ENCODE measurements at regions not wholly inside any gene's neighbourhood (a gene's known extent, or its start where the extent isn't known, plus 50 kb on each side); places are given as distances from the start of the nearest gene placed in this dataset.

- Mint-ChIP-seq H3K27ac (no peak overlapping the region), H3K9me3 (peaks cover 93% of the 10 kb centered on the region), H3K36me3 (ENCODE audit: low read depth) (peaks cover 26% of the 10 kb centered on the region; the same call in 2 of the 3 replicates), H3K27me3 (ENCODE audit: insufficient read depth, low read depth, poor library complexity) (peaks cover 2% of the 10 kb centered on the region), H3K4me3 (no peak overlapping the region), H3K4me1 (no peaks in the 10 kb centered on the region)
- Histone ChIP-seq H3F3A (replicated peaks; ENCODE audit: low read depth) (no peaks in the 10 kb centered on the region), H3K36me3 (ENCODE audit: insufficient read depth) (peaks cover 10% of the 10 kb centered on the region; the same call in 1 of the 2 replicates), H3K9me2 (ENCODE audit: insufficient read depth) (no peaks in the 10 kb centered on the region), H3K27me3 (ENCODE audit: insufficient read depth) (no peaks in the 10 kb centered on the region), H3K27ac (ENCODE audit: low read depth) (no peak overlapping the region), H3K79me2 (replicated peaks; ENCODE audit: insufficient read depth) (no peaks in the 10 kb centered on the region), H3K4me2 (no peak overlapping the region), H2AFZ (no peak overlapping the region), H3K4me3 (no peak overlapping the region), H4K20me1 (replicated peaks; ENCODE audit: insufficient read depth) (no peaks in the 10 kb centered on the region), H3K4me1 (ENCODE audit: insufficient read depth) (no peaks in the 10 kb centered on the region)
- TF ChIP-seq EZH2 (IDR thresholded peaks at IDR 0.05; ENCODE audit: low read depth, unreplicated experiment) (no peak), ETS1 (IDR thresholded peaks at IDR 0.05) (no peak), POLR2AphosphoS5 (IDR thresholded peaks at IDR 0.05; ENCODE audit: low read depth) (no peak), EZH2phosphoT487 (IDR thresholded peaks at IDR 0.05; ENCODE audit: unreplicated experiment) (no peak), NANOG (IDR thresholded peaks at IDR 0.05; ENCODE audit: borderline replicate concordance) (no peak), CREB1 (CRISPR knock-in tag; IDR thresholded peaks at IDR 0.05; ENCODE audit: low read depth) (no peak), ZNF462 (CRISPR knock-in tag; IDR thresholded peaks at IDR 0.05) (no peak), STAT1 (IDR thresholded peaks at IDR 0.05; ENCODE audit: unreplicated experiment) (no peak), CTCF (conservative IDR thresholded peaks at IDR 0.05; ENCODE audit: low read depth in 2 of 2) (no peak), REST (IDR thresholded peaks at IDR 0.05; ENCODE audit: unreplicated experiment) (no peak), ZNF114 (CRISPR knock-in tag; IDR thresholded peaks at IDR 0.05) (no peak)
- ATAC-seq: no peak
- no peak for DNase-seq (ENCODE audit: low spot score)
These were observed 506.7 kb downstream of the GLRX3 start for GRCh38 chr10:130642926-130643325.

Data from GM23338 (cell line).